Kasumi-1 (cell line): ENCODE measurements at regions not wholly inside any gene's neighbourhood (a gene's known extent, or its start where the extent isn't known, plus 50 kb on each side); places are given as distances from the start of the nearest gene placed in this dataset.
A peak's percentile ranks its signal among the peaks of the same experiment; 100 is the strongest.
"Not testable (repeated sequence)": the region's sequence is repeated elsewhere in the genome, so short reads cannot be mapped to it uniquely, and the experiment has no call there.

Experiments
- DNase-seq, 2 experiments: peaks; one replicate each; lab custom pipeline; 2025; lab: John Stamatoyannopoulos, UW

- no peak for DNase-seq
Observed at GRCh38 chrX:16319929-16320328, 152.6 kb downstream of the MAGEB17 start.

DNA sequence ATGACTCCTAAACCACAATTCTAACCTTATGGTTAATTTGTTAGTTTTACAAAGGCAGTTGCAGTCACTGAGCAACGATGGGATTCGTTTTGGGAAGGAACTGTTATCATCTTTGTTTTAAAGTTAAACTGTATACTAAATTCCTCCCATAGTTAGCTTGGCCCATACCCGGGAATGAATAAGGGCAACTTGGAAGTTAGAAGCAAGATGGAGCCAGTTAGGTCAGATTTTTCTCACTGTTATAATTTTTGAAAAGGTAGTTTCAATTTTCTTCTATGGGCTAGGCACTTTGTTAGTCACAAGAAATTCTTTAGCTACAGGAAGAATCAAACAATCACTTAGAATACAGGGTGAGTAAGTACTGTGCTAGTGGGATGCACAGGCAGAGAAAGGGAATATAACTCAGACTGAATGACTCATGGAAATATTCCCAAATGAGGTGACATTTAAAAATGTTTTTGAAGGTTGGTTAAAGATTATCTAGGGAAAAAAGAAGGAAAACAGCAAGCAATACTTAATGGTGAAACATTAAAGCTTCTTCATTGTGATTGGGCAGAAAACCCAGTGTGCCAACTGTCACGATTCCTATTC is 153.6 kb downstream of the MAGEB17 start:
- no peak for DNase-seq

- no peak for DNase-seq
Observed at GRCh38 chrX:16333453-16333852, 166.2 kb downstream of the MAGEB17 start.

DNA sequence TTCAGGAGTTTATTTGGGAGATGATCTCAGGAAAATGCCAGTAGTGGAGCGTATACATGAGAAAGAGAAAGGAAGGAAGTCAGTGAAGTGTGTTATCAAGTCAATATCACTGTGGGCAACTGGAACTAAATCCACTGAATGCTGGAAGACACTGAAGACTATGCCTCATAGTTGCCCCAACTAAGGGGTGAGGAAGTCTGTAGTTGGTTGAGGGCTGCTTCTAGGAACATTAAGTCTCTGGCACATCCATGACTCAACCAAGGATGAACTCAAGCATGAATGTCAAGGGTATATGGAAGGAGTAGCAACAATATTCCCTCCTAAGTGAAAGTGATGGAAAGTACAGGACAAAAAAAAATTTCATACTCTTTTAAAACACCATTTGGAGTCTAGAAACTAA is 167.9 kb downstream of the MAGEB17 start:
- DNase-seq: no peak

GRCh38 chrX:16347968-16348670 is 180.8 kb downstream of the MAGEB17 start:
- DNase-seq: no peak

GRCh38 chrX:16357902-16358301 is 190.6 kb downstream of the MAGEB17 start:
- no peak for DNase-seq

DNA sequence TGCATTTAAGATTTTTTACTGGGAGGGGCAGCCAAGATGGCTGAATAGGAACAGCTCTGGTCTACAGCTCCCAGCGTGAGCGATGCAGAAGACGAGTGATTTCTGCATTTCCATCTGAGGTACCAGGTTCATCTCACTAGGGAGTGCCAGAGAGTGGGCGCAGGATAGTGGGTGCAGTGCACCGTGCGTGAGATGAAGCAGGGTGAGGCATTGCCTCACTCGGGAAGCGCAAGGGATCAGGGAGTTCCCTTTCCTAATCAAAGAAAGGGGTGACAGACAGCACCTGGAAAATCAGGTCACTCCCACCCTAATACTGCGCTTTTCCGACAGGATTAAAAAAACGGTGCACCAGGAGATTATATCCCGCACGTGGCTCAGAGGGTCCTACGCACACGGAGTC is 192.8 kb downstream of the MAGEB17 start:
- not testable (repeated sequence) for DNase-seq

GRCh38 chrX:16368696-16369095 is 201.4 kb downstream of the MAGEB17 start:
- no peak for DNase-seq

DNA sequence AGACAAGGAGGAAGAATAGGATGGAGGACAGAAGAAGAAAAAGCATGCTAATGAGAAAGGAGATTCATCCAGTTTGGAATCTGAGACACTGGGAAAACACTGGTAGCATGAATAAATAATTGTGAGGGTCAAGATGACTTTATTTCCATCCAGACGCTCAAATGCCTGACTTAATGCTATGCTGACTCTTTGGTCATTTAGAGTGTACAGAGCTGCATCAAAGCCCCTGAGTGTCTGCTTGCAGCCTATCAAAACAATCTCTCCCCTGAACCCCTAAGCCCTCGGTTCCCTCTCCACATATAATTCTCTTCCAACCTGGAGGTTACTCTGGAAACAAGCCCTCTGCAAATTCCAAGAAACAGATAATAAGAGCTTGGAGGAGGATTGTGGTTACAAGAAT is 208.8 kb downstream of the MAGEB17 start:
- no peak for DNase-seq

GRCh38 chrX:16386126-16386525 is 218.8 kb downstream of the MAGEB17 start:
- DNase-seq: no peak

DNA sequence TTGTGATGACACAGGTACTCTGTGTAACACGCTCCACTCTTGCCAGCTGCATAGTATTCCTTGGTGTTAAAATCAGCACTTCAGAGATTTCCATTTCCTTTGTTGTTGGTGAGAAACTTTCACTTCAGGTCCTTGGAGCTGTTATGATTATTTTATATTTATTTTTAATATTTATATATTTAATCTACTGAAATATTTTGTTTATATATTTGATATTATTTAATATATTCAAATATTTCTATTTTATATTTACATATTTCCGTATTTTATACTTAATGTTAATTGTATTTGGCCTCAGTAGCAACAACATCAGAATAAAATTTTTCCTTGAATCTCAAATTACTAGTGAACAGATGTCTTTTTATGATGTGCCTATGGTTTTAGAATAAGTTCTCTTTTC is 225.3 kb downstream of the MAGEB17 start:
- DNase-seq: no peak

GRCh38 chrX:16394290-16394689 is 227.0 kb downstream of the MAGEB17 start:
- no peak for DNase-seq

- DNase-seq: no peak
Observed at GRCh38 chrX:16403808-16404207, 236.5 kb downstream of the MAGEB17 start.

DNA sequence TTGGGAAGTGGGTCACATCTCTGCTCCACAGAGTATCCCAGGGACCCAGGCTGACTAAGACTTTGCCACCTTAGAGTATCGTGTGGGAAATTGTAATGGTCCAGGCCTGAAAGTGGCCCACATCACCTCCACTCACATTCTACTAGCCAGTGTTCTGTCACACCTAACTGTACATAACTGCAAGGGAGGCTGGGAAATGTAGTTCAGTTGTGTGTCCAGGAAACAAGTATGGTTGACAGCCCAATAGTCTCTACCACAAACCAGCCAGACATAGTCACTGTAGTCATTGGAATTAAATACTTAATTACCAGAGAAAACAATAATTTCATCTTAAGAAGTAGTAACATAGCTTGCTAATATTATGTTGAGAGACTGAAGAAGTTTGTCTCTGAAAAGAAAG is 233.4 kb upstream of the S100G start:
- DNase-seq: no peak

DNA sequence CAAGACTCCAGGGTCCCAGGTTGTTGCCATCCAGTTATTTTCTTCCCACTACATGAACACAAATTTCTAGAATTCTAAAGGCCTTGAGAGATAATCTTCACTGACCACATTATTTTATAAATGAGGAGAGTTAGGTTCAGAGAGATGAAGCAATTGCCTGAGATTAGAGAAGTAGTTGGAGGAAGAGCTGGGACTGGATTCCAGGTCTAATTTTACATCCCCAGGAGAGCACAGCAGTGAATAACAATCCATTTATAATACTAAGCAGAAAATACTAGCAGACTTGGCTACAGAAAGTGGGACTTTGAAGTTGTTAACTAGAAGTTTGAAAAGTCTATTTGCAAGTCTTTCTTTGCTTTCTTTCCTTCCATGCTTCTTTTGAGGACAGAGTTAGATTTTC is 231.3 kb upstream of the S100G start:
- DNase-seq: no peak

DNA sequence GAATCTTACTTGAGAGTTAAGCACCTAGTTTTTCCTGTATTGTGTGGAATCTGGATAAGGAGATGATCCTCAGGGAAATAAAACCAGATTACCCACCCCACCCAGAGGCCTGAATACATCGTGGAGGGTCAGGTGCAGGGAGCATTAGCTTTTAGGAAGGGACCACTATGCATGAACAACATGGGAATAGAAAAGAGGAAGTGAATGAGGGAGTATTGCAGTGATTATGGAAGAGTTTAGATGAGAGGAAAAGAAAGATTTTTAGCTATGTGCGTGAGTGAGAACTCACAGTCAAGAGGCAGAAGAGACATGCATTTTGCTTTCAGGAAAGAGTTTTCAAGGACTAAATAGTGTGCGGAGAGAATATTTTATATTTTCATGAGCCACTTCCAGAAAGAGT is 222.3 kb upstream of the S100G start:
- DNase-seq: peak in 1 of 2 experiments; percentile 2

GRCh38 chrX:16429406-16429805 is 220.6 kb upstream of the S100G start:
- DNase-seq: no peak

GRCh38 chrX:16431266-16431665 is 218.7 kb upstream of the S100G start:
- DNase-seq: no peak

DNA sequence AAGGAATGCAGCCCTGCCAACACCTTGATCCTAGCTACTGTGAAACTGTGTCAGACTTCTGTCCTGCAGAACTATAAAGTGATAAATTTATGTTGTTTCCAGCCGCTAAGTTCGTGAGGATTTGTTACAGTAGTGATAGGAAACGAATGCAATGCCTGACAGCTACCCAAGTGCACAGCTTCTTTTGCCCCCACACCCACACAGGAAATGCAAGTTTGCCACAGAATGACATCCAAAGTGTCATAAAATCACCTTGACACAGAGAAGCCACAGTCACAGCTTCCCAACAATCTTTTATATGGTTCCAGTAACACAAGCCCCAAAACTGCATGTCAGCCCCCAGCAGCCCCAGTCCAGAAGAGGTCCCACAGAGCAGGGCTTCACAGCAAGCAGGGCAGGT is 216.9 kb upstream of the S100G start:
- DNase-seq: no peak

DNA sequence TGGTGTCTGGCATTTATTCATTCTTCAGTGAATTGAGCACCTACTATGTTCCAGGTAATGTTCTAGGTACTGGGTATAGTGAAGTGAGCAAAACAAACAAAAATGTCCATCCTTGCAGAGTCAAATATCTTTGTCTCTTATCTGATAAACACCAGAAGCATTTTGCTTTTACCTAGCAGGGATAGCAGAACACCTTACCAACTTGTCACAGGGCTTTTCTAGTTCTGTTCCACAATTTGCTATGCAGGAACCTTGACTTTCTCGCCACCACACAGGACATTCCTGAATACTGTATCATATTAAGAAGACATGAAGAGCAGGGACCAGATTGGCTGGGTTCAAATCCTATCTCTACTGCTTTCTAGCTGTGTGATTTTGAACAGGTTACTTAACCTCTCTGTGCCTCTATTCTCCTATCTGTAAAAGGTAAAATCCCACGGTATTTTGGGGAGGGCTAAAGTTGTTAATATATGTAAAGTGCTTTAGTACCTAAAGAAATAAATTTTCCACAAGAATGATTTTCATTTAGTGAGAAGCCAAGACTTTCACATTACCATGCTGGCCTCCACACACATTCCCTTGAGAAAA is 214.5 kb upstream of the S100G start:
- no peak for DNase-seq

DNA sequence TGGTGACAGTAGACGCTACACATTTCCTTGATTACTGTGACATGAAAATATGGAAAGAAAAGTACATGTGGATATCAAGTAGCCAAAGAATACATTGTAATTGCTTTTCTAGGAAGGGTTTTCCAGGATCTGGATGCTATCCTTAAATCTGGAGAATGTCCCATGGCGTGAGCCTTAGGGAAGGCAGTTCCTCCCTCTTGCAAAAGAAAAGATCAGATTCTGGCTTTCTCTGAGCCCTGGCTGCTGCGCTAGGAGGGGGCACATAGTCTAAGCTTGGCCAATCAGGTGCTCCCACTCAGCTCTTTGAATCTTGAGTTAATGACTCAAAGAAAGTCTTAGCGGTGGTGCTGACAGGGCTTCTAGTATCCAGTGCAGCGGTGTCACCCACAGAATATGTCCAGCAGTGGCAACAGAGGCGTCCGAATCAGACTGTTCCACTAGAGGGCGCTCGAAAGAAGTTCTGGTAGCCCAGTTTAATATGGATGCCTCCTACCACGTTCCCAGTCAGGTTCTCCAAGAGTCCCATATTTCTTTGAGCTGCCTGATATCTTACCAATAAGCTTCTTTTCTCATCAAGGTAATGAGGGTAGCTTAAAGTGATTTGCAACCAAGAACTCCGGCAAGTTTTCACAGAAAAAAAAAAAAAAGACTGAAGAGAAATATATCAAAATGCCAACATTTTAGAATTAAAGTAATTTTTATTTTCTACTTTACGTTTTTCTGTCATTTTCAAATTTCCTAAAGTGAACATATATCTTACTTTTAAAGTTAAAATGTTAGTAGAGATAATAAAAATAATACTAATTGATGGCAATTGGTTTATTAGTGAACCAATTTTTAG is 213.4 kb upstream of the S100G start:
- DNase-seq: peak; percentile 45 to 66

DNA sequence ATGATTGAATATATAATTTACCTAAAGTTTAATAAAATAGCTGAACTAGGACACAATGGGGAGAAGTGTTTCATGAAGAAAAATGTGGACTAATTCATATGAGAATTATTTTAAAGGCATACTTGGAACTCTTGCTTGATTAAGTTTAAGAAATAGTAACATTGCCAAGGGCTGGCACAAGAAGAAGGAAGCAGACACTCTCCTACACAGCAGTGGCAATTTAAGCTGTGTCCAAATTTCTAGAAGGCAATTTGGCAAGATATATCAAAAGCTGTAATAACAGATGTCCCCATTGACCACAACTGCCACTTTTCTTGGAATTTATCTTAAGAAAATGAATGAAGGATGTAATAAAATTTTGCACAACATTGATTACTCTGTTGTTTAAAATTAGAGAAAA is 209.5 kb upstream of the S100G start:
- DNase-seq: no peak

DNA sequence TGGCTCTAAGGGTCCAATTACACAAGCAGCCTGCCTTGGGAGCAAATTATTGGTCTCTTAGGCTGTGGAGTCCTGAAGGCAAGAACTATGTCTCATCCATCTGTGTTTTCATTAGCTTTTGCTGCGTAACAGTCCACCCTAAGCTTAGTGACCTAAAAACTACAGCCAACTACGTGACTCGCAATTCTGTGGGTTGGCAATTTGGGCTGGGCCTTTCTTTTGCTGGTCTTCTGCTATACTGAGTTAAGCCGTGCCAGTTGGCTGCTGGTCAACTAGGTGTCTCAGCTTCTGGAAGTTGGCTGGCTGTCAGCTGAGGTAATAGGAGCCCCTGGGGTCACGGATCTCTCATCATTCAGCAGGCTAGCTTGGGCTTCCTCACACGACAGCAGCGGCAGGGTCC is 205.6 kb upstream of the S100G start:
- DNase-seq: no peak
